HFF-Myc (cell line): ENCODE measurements at regions not wholly inside any gene's neighbourhood (a gene's known extent, or its start where the extent isn't known, plus 50 kb on each side); places are given as distances from the start of the nearest gene placed in this dataset.

Experiments used
- DNase-seq: peaks from one replicate; pipeline ENCODE4 v3.0.0-alpha.2; 2011; ENCODE audit warnings: low read depth; ENCODE audit errors: extremely low read depth
- H3K4me3 ChIP-seq: replicated peaks from 2 replicates; pipeline ENCODE4 v1.5.1; 2011; ENCODE audit warnings: low read depth, mild to moderate bottlenecking, control low read depth, low read length
- CTCF ChIP-seq: IDR thresholded peaks from 2 replicates; pipeline ENCODE4 v1.5.1; 2012; ENCODE audit warnings: mild to moderate bottlenecking, low read depth, low read length, control low read depth; ENCODE audit errors: missing control alignments

GRCh38 chr3:135456108-135456790, 509.3 kb upstream of the PPP2R3A start:
- TF ChIP-seq CTCF = no peak
- H3K4me3 ChIP-seq = no peak overlapping the region
- no peak for DNase-seq

- no peak for DNase-seq
- no peak for TF ChIP-seq CTCF
- no peak overlapping the region for H3K4me3 ChIP-seq
Measured at GRCh38 chr3:135458541-135459322, 506.8 kb upstream of the PPP2R3A start.

- DNase-seq = no peak
- no peak overlapping the region for H3K4me3 ChIP-seq
- TF ChIP-seq CTCF = no peak
Measured at GRCh38 chr3:135460273-135460672, 505.3 kb upstream of the PPP2R3A start.

GRCh38 chr3:135471911-135472310, 493.6 kb upstream of the PPP2R3A start:
- no peak for TF ChIP-seq CTCF
- DNase-seq = no peak
- H3K4me3 ChIP-seq = no peak overlapping the region

- no peak for DNase-seq
- TF ChIP-seq CTCF = no peak
- no peak overlapping the region for H3K4me3 ChIP-seq
Measured at GRCh38 chr3:135473449-135473848, 492.1 kb upstream of the PPP2R3A start.

GRCh38 chr3:135487261-135487660, 478.3 kb upstream of the PPP2R3A start:
- TF ChIP-seq CTCF = no peak
- DNase-seq = no peak
- H3K4me3 ChIP-seq = no peak overlapping the region
